ENCODE measurements at regions not wholly inside any gene's neighbourhood (a gene's known extent, or its start where the extent isn't known, plus 50 kb on each side); places are given as distances from the start of the nearest gene placed in this dataset.

DNA sequence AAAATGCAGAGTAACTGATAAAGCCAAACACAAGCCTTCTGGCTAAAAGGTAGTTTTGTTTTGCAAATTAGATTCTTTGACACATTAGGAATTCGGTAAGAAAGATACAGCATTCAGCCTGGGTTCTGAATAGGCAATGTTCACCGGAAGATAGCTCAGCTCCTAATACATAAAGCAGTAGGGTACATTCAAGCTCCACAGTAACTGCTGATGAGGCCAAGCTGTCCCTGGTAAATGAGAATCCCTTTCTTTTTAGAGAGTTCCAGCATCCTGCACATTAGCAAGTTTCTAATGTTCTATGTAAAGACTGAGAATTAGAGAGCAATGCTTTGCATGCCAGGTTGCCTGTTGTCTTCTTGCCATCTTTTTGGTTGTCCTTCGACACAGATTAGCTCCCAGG is 316.3 kb upstream of the SLC14A2 start:
- Mint-ChIP-seq H3K9me3 (no peaks in the 10 kb centered on the region), H3K4me3 (no peak overlapping the region), H3K4me1 (peaks cover 15% of the 10 kb centered on the region), H3K27me3 (ENCODE audit: low read depth) (no peaks in the 10 kb centered on the region), H3K36me3 (no peaks in the 10 kb centered on the region), H3K27ac (no peak overlapping the region)
- no peak for DNase-seq (ENCODE audit: low spot score in 2 of 2, unreplicated experiment in 2 of 2)
- TF ChIP-seq, protein P1, sequence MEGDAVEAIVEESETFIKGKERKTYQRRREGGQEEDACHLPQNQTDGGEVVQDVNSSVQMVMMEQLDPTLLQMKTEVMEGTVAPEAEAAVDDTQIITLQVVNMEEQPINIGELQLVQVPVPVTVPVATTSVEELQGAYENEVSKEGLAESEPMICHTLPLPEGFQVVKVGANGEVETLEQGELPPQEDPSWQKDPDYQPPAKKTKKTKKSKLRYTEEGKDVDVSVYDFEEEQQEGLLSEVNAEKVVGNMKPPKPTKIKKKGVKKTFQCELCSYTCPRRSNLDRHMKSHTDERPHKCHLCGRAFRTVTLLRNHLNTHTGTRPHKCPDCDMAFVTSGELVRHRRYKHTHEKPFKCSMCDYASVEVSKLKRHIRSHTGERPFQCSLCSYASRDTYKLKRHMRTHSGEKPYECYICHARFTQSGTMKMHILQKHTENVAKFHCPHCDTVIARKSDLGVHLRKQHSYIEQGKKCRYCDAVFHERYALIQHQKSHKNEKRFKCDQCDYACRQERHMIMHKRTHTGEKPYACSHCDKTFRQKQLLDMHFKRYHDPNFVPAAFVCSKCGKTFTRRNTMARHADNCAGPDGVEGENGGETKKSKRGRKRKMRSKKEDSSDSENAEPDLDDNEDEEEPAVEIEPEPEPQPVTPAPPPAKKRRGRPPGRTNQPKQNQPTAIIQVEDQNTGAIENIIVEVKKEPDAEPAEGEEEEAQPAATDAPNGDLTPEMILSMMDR (IDR thresholded peaks at IDR 0.05; ENCODE audit: unreplicated experiment), result no peak

DNA sequence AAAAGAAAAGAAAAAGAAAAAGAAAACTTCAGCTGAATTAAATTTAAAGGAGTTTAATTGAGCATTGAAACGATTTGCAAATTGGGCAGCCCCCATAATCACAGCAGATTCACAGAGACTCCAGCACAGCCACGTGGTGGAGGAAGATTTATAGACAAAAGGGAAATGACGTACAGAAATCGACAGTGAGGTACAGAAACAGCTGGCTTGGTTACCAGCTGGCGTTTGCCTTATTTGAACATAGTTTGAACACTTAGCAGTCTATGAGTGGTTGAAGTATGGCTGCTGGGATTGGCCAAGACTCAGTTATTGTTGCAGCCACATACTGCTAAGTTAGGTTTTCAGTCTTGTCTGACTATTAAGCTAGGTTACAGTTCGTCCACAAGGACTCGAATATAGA is 312.2 kb upstream of the SLC14A2 start:
- Mint-ChIP-seq H3K27ac (no peak overlapping the region), H3K4me1 (peaks cover 5% of the 10 kb centered on the region), H3K27me3 (ENCODE audit: low read depth) (no peaks in the 10 kb centered on the region), H3K9me3 (no peaks in the 10 kb centered on the region), H3K36me3 (no peaks in the 10 kb centered on the region), H3K4me3 (no peak overlapping the region)
- DNase-seq (ENCODE audit: low spot score in 2 of 2, unreplicated experiment in 2 of 2), result no peak
- TF ChIP-seq, protein P1 (IDR thresholded peaks at IDR 0.05; ENCODE audit: unreplicated experiment), result no peak

DNA sequence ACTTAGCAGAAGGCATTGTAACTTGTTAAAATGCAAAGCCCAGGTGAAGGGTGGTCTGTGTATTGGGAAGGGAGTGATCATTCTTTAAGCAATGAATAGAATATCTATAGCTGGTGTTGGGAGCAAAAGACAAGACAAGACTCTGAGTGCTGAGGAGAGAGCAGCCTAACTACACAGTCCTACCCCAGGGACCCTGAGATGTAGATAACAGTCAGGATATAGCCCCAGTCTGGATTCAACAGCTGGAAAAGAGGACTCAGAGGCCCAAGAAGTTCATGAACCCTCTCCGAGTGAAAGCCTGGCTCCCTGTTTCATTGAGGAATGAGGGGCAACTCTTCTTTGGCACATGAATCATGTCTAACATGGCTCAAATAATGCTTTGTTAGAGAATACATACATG is 310.7 kb upstream of the SLC14A2 start:
- TF ChIP-seq, protein P1 (IDR thresholded peaks at IDR 0.05; ENCODE audit: unreplicated experiment), result no peak
- H3K36me3 Mint-ChIP-seq, result no peaks in the 10 kb centered on the region
- no peaks in the 10 kb centered on the region for H3K9me3 Mint-ChIP-seq
- no peak overlapping the region for H3K4me3 Mint-ChIP-seq
- no peak for DNase-seq (ENCODE audit: low spot score in 2 of 2, unreplicated experiment in 2 of 2)
- no peaks in the 10 kb centered on the region for H3K27me3 Mint-ChIP-seq (ENCODE audit: low read depth)
- peaks cover 2% of the 10 kb centered on the region for H3K4me1 Mint-ChIP-seq
- no peak overlapping the region for H3K27ac Mint-ChIP-seq

DNA sequence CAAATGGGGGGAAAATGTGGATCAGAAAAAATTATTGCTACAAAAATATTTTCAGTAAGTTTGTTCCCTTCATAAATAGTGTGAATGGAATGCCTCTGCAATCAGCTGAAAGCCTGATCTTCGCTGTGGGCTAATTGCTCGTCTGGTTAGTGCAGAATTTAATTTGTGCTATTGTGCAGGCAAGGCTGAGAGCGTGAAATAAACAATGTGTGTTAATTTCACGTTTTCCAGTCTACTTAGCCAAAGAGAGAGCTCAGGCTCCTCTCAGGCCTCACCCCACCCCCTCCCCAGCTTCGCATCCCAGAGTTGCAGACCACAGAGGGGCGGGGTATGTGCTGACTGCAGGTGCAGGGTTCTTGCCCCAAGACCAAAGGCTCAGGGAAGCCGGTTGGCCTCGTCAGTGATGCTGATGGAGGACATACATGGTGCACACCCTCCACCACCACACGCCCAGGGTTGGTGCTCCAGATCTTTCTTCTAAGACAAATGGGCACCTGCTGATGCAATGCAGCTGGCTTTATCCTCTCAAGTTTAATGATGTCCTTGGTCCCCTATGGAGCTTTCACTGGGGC is 302.6 kb upstream of the SLC14A2 start:
- H3K4me1 Mint-ChIP-seq, result no peaks in the 10 kb centered on the region
- TF ChIP-seq, protein P1 (IDR thresholded peaks at IDR 0.05; ENCODE audit: unreplicated experiment), result no peak
- no peaks in the 10 kb centered on the region for H3K9me3 Mint-ChIP-seq
- H3K36me3 Mint-ChIP-seq, result no peaks in the 10 kb centered on the region
- no peak overlapping the region for H3K4me3 Mint-ChIP-seq
- DNase-seq (ENCODE audit: low spot score in 2 of 2, unreplicated experiment in 2 of 2), result no peak
- no peaks in the 10 kb centered on the region for H3K27me3 Mint-ChIP-seq (ENCODE audit: low read depth)
- H3K27ac Mint-ChIP-seq, result no peak overlapping the region

DNA sequence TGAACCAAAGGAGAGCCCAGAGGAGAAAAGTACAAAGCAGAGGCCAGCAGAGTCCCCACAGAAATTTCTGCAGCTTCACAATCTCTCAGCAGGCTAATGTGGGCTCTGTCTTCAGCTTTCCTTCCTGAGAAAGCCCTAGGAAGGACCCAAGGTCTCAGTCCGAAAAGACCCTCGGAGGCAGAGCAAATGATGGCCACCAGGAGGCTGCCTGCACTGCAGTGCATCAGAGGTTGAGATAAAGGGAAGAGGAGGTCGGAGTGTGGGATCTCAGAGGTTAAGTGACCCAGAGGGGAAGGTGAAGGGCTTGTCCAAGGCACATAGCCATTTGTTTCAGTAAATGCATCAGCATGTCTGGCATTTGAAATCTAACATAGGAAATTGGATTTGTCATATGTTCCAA is 299.1 kb upstream of the SLC14A2 start:
- no peak overlapping the region for H3K27ac Mint-ChIP-seq
- H3K4me1 Mint-ChIP-seq, result peaks cover 2% of the 10 kb centered on the region
- no peaks in the 10 kb centered on the region for H3K36me3 Mint-ChIP-seq
- TF ChIP-seq, protein P1 (IDR thresholded peaks at IDR 0.05; ENCODE audit: unreplicated experiment), result no peak
- DNase-seq (ENCODE audit: low spot score in 2 of 2, unreplicated experiment in 2 of 2), result no peak
- H3K27me3 Mint-ChIP-seq (ENCODE audit: low read depth), result no peaks in the 10 kb centered on the region
- no peak overlapping the region for H3K4me3 Mint-ChIP-seq
- H3K9me3 Mint-ChIP-seq, result no peaks in the 10 kb centered on the region

Data from mesothelial cell of epicardium (in vitro differentiated cells).